ENCODE measurements at regions not wholly inside any gene's neighbourhood (a gene's known extent, or its start where the extent isn't known, plus 50 kb on each side); places are given as distances from the start of the nearest gene placed in this dataset.

DNA sequence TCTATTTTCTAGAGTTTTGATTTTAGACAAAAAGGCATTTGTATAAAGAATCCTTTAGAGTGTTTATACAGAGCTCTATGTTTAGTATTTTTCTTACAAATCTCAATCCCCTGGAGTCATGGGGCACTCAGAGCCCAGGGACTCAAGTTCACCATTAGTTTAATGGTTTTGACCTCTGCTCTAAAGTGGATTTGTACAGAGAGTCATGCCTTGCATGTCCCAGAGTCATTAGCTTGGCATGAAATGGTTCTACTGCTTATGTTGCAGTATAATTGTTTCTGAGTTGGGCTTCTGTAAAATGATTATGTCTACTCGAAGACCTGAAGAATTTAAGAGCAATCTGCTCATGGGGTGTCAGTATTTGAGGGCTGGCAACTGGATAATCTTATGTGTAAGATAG lies 406.2 kb downstream of the DLEU7 start:
- TF ChIP-seq, protein P1, sequence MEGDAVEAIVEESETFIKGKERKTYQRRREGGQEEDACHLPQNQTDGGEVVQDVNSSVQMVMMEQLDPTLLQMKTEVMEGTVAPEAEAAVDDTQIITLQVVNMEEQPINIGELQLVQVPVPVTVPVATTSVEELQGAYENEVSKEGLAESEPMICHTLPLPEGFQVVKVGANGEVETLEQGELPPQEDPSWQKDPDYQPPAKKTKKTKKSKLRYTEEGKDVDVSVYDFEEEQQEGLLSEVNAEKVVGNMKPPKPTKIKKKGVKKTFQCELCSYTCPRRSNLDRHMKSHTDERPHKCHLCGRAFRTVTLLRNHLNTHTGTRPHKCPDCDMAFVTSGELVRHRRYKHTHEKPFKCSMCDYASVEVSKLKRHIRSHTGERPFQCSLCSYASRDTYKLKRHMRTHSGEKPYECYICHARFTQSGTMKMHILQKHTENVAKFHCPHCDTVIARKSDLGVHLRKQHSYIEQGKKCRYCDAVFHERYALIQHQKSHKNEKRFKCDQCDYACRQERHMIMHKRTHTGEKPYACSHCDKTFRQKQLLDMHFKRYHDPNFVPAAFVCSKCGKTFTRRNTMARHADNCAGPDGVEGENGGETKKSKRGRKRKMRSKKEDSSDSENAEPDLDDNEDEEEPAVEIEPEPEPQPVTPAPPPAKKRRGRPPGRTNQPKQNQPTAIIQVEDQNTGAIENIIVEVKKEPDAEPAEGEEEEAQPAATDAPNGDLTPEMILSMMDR (IDR thresholded peaks at IDR 0.05), result no peak
- no peak for TF ChIP-seq POLR2AphosphoS5 (IDR thresholded peaks at IDR 0.05)

All from esophagus muscularis mucosa (tissue), 3 donors.